BJ (cell line): ENCODE measurements at regions not wholly inside any gene's neighbourhood (a gene's known extent, or its start where the extent isn't known, plus 50 kb on each side); places are given as distances from the start of the nearest gene placed in this dataset.

ENCODE experiments used
- CTCF ChIA-PET: fragments of 350-600 bp; formaldehyde crosslinking; extraction: SDS; loops from one replicate; lab custom pipeline; 2021; ENCODE audit warnings: antibody characterized with exemption, inconsistent platforms; lab: Yijun Ruan, JAX
- POLR2A ChIA-PET: fragments of 300-600 bp; sonication (Branson Sonifier 250); formaldehyde crosslinking; extraction: SDS; loops from one replicate; lab custom pipeline; 2021; ENCODE audit warnings: antibody characterized with exemption; lab: Charles Lee
- DNase-seq: peaks from one replicate; pipeline ENCODE4 v3.0.0-alpha.2; 2011; ENCODE audit warnings: low read depth
- H3K27me3 ChIP-seq: 2 replicates; pipeline ENCODE4 v1.6.0; 2011; ENCODE audit warnings: low read length; ENCODE audit not compliant: control insufficient read depth, insufficient read depth
- H3K36me3 ChIP-seq: 2 replicates; pipeline ENCODE4 v1.5.1; 2011; ENCODE audit warnings: low read length; ENCODE audit not compliant: control insufficient read depth, insufficient read depth
- H3K4me3 ChIP-seq: 2 replicates; pipeline ENCODE4 v1.5.1; 2011; ENCODE audit warnings: low read depth, mild to moderate bottlenecking, control low read depth, low read length
- TF ChIP-seq, protein P1 (sequence below): IDR thresholded peaks from 2 replicates; pipeline ENCODE4 v1.5.1; 2011; ENCODE audit warnings: low read depth, mild to moderate bottlenecking, control low read depth, inconsistent platforms, low read length, moderate library complexity; ENCODE audit not compliant: insufficient read depth

DNA sequence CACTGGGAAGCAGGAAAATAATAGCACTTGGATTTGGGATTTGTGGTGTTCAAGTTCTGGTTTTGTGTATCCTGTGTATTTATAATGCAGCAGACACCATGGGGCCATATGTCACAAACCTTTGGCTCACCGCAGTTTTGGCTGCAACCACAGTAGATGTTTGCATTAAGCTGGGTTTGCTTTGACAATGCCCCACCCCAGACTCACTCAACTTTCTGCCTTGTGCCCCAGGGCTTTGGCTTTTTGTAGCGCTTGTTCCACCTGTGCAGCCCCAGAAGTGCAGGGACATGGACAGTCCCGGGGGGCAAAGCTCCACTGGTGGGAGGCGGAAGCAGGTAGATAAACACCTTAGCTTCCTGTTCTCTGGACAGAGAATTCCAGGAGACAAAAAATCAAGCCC, 446.9 kb downstream of the MED13L start:
- POLR2A ChIA-PET, result no interaction called here
- CTCF ChIA-PET, result no interaction called here
- TF ChIP-seq, protein P1, sequence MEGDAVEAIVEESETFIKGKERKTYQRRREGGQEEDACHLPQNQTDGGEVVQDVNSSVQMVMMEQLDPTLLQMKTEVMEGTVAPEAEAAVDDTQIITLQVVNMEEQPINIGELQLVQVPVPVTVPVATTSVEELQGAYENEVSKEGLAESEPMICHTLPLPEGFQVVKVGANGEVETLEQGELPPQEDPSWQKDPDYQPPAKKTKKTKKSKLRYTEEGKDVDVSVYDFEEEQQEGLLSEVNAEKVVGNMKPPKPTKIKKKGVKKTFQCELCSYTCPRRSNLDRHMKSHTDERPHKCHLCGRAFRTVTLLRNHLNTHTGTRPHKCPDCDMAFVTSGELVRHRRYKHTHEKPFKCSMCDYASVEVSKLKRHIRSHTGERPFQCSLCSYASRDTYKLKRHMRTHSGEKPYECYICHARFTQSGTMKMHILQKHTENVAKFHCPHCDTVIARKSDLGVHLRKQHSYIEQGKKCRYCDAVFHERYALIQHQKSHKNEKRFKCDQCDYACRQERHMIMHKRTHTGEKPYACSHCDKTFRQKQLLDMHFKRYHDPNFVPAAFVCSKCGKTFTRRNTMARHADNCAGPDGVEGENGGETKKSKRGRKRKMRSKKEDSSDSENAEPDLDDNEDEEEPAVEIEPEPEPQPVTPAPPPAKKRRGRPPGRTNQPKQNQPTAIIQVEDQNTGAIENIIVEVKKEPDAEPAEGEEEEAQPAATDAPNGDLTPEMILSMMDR, result no peak

DNA sequence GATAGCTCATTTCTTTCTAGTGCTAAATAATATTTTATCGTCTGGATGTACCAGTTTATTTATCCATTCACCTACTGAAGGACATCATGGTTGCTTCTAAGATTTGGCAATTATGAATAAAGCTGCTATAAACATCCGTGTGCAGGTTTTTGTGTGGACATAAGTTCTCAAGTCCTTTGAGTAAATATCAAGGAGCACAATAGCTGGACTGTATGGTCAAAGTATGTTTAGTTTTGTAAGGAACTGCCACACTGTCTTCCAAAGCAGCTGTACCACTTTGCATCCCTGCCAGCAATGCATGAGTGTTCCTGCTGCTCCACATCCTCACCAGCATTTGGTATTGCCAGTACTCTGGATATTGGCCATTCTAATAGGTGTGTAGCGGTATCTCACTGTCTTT, 447.4 kb downstream of the MED13L start:
- POLR2A ChIA-PET, result no interaction called here
- Histone ChIP-seq H3K27me3 (no peaks in the 10 kb centered on the region), H3K4me3 (no peak overlapping the region), H3K36me3 (no peaks in the 10 kb centered on the region)
- no peak for DNase-seq
- CTCF ChIA-PET, result no interaction called here
- TF ChIP-seq, protein P1, result no peak

More for the DNA sequence above, 446.9 kb downstream of the MED13L start:
- Histone ChIP-seq H3K36me3 (no peaks in the 10 kb centered on the region), H3K27me3 (no peaks in the 10 kb centered on the region), H3K4me3 (no peak overlapping the region)
- no peak for DNase-seq

DNA sequence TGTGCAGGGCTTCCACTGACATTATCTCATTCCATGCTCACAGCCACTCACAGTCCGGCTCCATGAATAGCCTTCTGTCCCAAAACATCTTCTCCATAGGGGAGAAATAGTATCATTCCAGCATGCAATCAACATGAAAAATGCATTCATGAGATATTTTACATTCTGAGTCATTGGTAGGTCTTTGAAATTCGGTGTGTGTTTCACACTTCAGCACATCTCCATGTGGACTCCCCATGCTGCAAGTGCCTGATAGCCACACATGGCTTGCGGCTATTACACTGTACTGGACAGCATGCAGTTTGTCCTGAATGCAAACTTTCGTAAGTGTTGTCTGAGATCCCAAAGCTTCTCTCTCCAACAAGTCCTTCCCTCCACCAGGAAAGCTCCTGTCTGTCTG, 449.3 kb downstream of the MED13L start:
- H3K36me3 ChIP-seq, result no peaks in the 10 kb centered on the region
- no peak for DNase-seq
- no peak overlapping the region for H3K4me3 ChIP-seq
- ChIA-PET POLR2A (no interaction called here), CTCF (interaction anchor here (0.9 to 1.5 kb wide), 2 partner anchors 10 to 12 kb away, joined by 3 read pairs; no protein-coding TSS in a partner anchor)
- no peaks in the 10 kb centered on the region for H3K27me3 ChIP-seq
- TF ChIP-seq, protein P1, result no peak

DNA sequence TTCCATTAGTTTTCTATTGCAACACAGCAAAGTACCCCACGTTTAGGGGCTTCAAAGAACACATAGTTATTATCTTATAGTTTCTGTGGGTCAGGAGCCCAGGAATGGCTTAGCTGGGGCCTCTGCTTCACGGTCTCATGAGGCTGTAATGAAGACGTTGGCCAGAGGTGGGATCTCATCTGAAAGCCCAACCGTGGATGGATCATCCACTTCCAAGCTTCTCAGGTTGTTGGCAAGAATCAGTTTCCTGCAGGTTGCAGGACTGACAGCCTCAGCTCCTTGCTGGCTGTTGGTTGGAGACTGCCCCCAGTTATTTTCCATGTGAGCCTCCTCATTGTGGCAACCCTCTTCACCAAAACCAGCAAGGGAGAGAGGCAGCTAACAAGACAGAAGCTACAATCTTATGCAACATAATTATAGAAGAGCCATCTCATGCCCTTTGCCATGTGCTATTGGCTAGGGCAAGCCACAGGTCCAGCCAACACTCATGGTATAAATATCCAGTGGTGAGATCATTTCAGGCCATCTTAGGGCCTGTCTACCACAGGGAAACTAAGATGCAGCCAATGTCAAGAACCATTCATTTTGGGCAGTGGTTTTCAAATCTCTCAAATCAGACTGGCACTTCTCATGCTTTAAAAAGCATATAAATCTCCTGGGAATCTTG, 452.4 kb downstream of the MED13L start:
- Histone ChIP-seq H3K27me3 (no peaks in the 10 kb centered on the region), H3K4me3 (no peak overlapping the region), H3K36me3 (no peaks in the 10 kb centered on the region)
- DNase-seq, result no peak
- ChIA-PET CTCF (no interaction called here), POLR2A (no interaction called here)
- TF ChIP-seq, protein P1, result no peak

DNA sequence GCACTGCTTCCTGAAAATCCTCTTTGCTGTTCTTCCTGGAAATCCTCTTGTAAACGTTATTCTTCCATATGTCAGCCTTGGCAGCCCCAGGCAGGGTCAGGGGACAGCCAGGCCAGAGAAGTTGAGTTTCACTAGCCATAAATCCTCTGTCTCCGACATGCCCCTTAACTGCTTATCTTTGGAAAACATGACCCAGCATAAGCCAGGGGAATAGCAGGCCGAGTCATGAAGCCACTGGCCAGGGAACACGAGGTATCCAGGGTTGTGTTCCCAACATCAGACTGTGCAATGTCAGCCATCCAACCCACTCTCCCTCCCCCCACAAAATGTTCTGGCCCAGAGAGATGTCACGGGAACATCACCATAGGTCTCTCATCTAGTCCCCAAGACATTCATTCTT, 453.9 kb downstream of the MED13L start:
- ChIA-PET CTCF (no interaction called here), POLR2A (interaction anchor here (0.6 kb wide), 1 partner anchor 16 kb away, joined by 3 read pairs; no protein-coding TSS in a partner anchor)
- Histone ChIP-seq H3K36me3 (no peaks in the 10 kb centered on the region), H3K4me3 (no peak overlapping the region), H3K27me3 (no peaks in the 10 kb centered on the region)
- TF ChIP-seq, protein P1, result no peak
- DNase-seq, result no peak
